HCT116 (cell line): ENCODE measurements at regions not wholly inside any gene's neighbourhood (a gene's known extent, or its start where the extent isn't known, plus 50 kb on each side); places are given as distances from the start of the nearest gene placed in this dataset.

Source experiments
- ATAC-seq: fragments of 200-7000 bp; cut with Tn5 transposase; 2 replicates; pipeline ENCODE4 v1.9.1; 2020; ENCODE audit warnings: mild to moderate bottlenecking, moderate library complexity
- BruUV-seq: library from RNA; stranded (reverse); fragments of 400-500 nt; replicated peaks from 2 replicates; lab custom pipeline; 2021; lab: Mats Ljungman, UMichigan
- CTCF ChIA-PET: fragments of 300-600 bp; sonication (Branson Sonifier 250); formaldehyde crosslinking; loops from one replicate; lab custom pipeline; 2021; ENCODE audit warnings: antibody characterized with exemption; lab: Charles Lee
- POLR2A ChIA-PET: fragments of 300-600, 350-600 bp; sonication (Branson Sonifier 250); formaldehyde crosslinking; loops from one replicate; lab custom pipeline; 2021; ENCODE audit warnings: antibody characterized with exemption; lab: Charles Lee
- RAD21 ChIA-PET, 2 experiments: fragments of 300-600 bp; sonication (Branson Sonifier 250); formaldehyde crosslinking; loops; one replicate each; lab custom pipeline; 2023; ENCODE audit warnings: low total read pairs in 2 of 2; ENCODE audit not compliant: uncharacterized antibody in 2 of 2, unreplicated experiment in 2 of 2, low non-redundant PET in 1 of 2; lab: Charles Lee
- DNase-seq: peaks from one replicate; pipeline ENCODE4 v3.0.0-alpha.2; 2010; ENCODE audit warnings: low read depth, low spot score
- H2AFZ ChIP-seq: fragments of 200-600 bp; shearing (Covaris generic), sonication (generic); 2 replicates; pipeline ENCODE4 v1.6.1; 2017; ENCODE audit warnings: low read depth, mixed run types, mixed read lengths, antibody characterized with exemption, low read length; ENCODE audit not compliant: poor library complexity, severe bottlenecking
- H3K27ac ChIP-seq: 2 replicates; pipeline ENCODE4 v1.5.1; 2012; ENCODE audit warnings: low read depth, low read length
- H3K27me3 ChIP-seq: fragments of 200-600 bp; sonication (generic); 2 replicates; pipeline ENCODE4 v1.6.1; 2016; ENCODE audit warnings: mixed run types, low read length, mixed read lengths; ENCODE audit not compliant: insufficient read depth
- H3K36me3 ChIP-seq, 2 experiments: fragments of 200-500 bp in 1 of 2; fragments of 200-600 bp in 1 of 2; sonication (Bioruptor generic) in 1 of 2; sonication (generic) in 1 of 2; 2 replicates each; pipeline versions ENCODE4 v1.5.1 to v1.6.1; 2014 to 2016; ENCODE audit warnings: low read length in 2 of 2, inconsistent platforms in 1 of 2, mixed read lengths in 1 of 2, mixed run types in 1 of 2; ENCODE audit not compliant: insufficient read depth in 2 of 2, control insufficient read depth in 1 of 2
- H3K4me1 ChIP-seq, 2 experiments: fragments of 200-600 bp in 1 of 2; sonication (generic) in 1 of 2; 2 replicates each; pipeline versions ENCODE4 v1.5.1 to v1.6.1; 2012 to 2017; ENCODE audit warnings: low read length in 2 of 2, inconsistent platforms in 1 of 2, mild to moderate bottlenecking in 1 of 2, mixed read lengths in 1 of 2, mixed run types in 1 of 2, moderate library complexity in 1 of 2; ENCODE audit not compliant: insufficient read depth in 2 of 2, control insufficient read depth in 1 of 2
- H3K4me2 ChIP-seq: fragments of 200-600 bp; sonication (generic); 2 replicates; pipeline ENCODE4 v1.6.1; 2017; ENCODE audit warnings: mixed run types, low read length, mixed read lengths
- H3K4me3 ChIP-seq, 2 experiments: fragments of 200-600 bp in 1 of 2; sonication (generic) in 1 of 2; replicated peaks in 1 of 2; 2 replicates each; pipeline ENCODE4 v1.5.1; 2011 to 2016; ENCODE audit warnings: low read length in 2 of 2, control low read depth in 1 of 2, low read depth in 1 of 2, mild to moderate bottlenecking in 1 of 2, mixed read lengths in 1 of 2, mixed run types in 1 of 2
- H3K79me2 ChIP-seq: fragments of 200-600 bp; sonication (generic); 2 replicates; pipeline ENCODE4 v1.6.1; 2017; ENCODE audit warnings: mild to moderate bottlenecking, mixed run types, low read length, moderate library complexity, mixed read lengths; ENCODE audit not compliant: insufficient read depth
- H3K9ac ChIP-seq: fragments of 200-600 bp; sonication (generic); 2 replicates; pipeline ENCODE4 v1.6.1; 2016; ENCODE audit warnings: low read length, mixed read lengths
- H3K9me2 ChIP-seq: fragments of 200-600 bp; sonication (generic), shearing (Covaris generic); 2 replicates; pipeline ENCODE4 v1.6.1; 2017; ENCODE audit warnings: mixed run types, mild to moderate bottlenecking, moderate library complexity; ENCODE audit not compliant: insufficient read depth
- H3K9me3 ChIP-seq, 2 experiments: fragments of 200-500 bp in 1 of 2; fragments of 200-600 bp in 1 of 2; sonication (Bioruptor generic) in 1 of 2; sonication (generic) in 1 of 2; 2 replicates each; pipeline ENCODE4 v1.6.1; 2014 to 2017; ENCODE audit warnings: low read length in 2 of 2, mixed read lengths in 2 of 2, inconsistent platforms in 1 of 2, low read depth in 1 of 2, mild to moderate bottlenecking in 1 of 2, mixed run types in 1 of 2, moderate library complexity in 1 of 2; ENCODE audit not compliant: control insufficient read depth in 1 of 2, insufficient read depth in 1 of 2
- H4K20me1 ChIP-seq: fragments of 200-600 bp; sonication (generic), shearing (Covaris generic); 2 replicates; pipeline ENCODE4 v1.6.1; 2017; ENCODE audit warnings: mixed run types, mild to moderate bottlenecking, moderate library complexity; ENCODE audit not compliant: insufficient read depth
- CBX3 ChIP-seq: IDR thresholded peaks from 2 replicates; pipeline ENCODE4 v1.6.1; 2012; ENCODE audit warnings: low read depth
- CEBPB ChIP-seq: IDR thresholded peaks from 2 replicates; pipeline ENCODE4 v1.6.1; 2012; ENCODE audit warnings: low read depth
- EGR1 ChIP-seq: IDR thresholded peaks from 2 replicates; pipeline ENCODE4 v1.6.1; 2012; ENCODE audit warnings: low read depth
- ELF1 ChIP-seq: IDR thresholded peaks from 2 replicates; pipeline ENCODE4 v1.6.1; 2012; ENCODE audit warnings: low read depth, borderline replicate concordance
- EZH2phosphoT487 ChIP-seq: fragments of 200-600 bp; IDR thresholded peaks from 2 replicates; pipeline ENCODE4 v1.6.1; 2018; ENCODE audit warnings: antibody characterized with exemption, borderline replicate concordance
- FOSL1 ChIP-seq: IDR thresholded peaks from 2 replicates; pipeline ENCODE4 v1.6.1; 2012; ENCODE audit warnings: low read depth
- MAX ChIP-seq: IDR thresholded peaks from 2 replicates; pipeline ENCODE4 v1.6.1; 2012
- POLR2A ChIP-seq: IDR thresholded peaks from 2 replicates; pipeline ENCODE4 v1.7.0; 2011; ENCODE audit warnings: borderline replicate concordance; ENCODE audit not compliant: insufficient read depth, insufficient read length; ENCODE audit errors: extremely low read depth
- POLR2AphosphoS5 ChIP-seq: IDR thresholded peaks from 2 replicates; pipeline ENCODE4 v1.6.1; 2011; ENCODE audit warnings: mild to moderate bottlenecking, low read depth, low read length, moderate library complexity
- RAD21 ChIP-seq: IDR thresholded peaks from 2 replicates; pipeline ENCODE4 v1.6.1; 2012; ENCODE audit warnings: low read depth, mild to moderate bottlenecking
- REST ChIP-seq: IDR thresholded peaks from 2 replicates; pipeline ENCODE4 v1.6.1; 2012; ENCODE audit warnings: low read depth
- SIN3A ChIP-seq: IDR thresholded peaks from 2 replicates; pipeline ENCODE4 v1.6.1; 2012; ENCODE audit warnings: low read depth
- SP1 ChIP-seq: IDR thresholded peaks from 2 replicates; pipeline ENCODE4 v1.6.1; 2012; ENCODE audit warnings: low read depth
- SRF ChIP-seq: IDR thresholded peaks from 2 replicates; pipeline ENCODE4 v1.6.1; 2012; ENCODE audit warnings: low read depth
- ZNF274 ChIP-seq: fragments of 200-500 bp; sonication (Bioruptor generic); IDR thresholded peaks from 2 replicates; pipeline ENCODE4 v1.6.1; 2014; ENCODE audit warnings: mild to moderate bottlenecking, low read depth, low read length, inconsistent platforms
- intact Hi-C: fragments of 100-400 bp; cut with micrococcal nuclease; formaldehyde crosslinking; loops from 2 replicates; pipeline ENCODE4 v1.10.0; 2022
- TF ChIP-seq, protein P1 (sequence below): IDR thresholded peaks from 2 replicates; pipeline ENCODE4 v1.6.1; 2011; ENCODE audit warnings: mild to moderate bottlenecking, low read length, moderate library complexity; ENCODE audit not compliant: insufficient replicate concordance; ENCODE audit errors: extremely low read depth
- TF ChIP-seq, protein P2 (sequence below), 3 experiments: fragments of 200-600 bp in 1 of 3; sonication (generic) in 1 of 3; IDR thresholded peaks in 2 of 3; conservative IDR thresholded peaks in 1 of 3; 2 replicates each; pipeline ENCODE4 v1.5.1; 2012 to 2017; ENCODE audit warnings: low read depth in 2 of 3, low read length in 2 of 3, antibody characterized with exemption in 1 of 3, borderline replicate concordance in 1 of 3, control low read depth in 1 of 3, mild to moderate bottlenecking in 1 of 3, mixed read lengths in 1 of 3, mixed run types in 1 of 3, moderate library complexity in 1 of 3; ENCODE audit not compliant: insufficient read depth in 1 of 3
- TF ChIP-seq, protein P3 (sequence below): IDR thresholded peaks from 2 replicates; pipeline ENCODE4 v1.6.1; 2012

GRCh38 chr4:63492515-63492914 lies 916.7 kb downstream of the TECRL start:
- RAD21 ChIA-PET: no interaction called here
- no peak for TF ChIP-seq CEBPB
- TF ChIP-seq, protein P1, sequence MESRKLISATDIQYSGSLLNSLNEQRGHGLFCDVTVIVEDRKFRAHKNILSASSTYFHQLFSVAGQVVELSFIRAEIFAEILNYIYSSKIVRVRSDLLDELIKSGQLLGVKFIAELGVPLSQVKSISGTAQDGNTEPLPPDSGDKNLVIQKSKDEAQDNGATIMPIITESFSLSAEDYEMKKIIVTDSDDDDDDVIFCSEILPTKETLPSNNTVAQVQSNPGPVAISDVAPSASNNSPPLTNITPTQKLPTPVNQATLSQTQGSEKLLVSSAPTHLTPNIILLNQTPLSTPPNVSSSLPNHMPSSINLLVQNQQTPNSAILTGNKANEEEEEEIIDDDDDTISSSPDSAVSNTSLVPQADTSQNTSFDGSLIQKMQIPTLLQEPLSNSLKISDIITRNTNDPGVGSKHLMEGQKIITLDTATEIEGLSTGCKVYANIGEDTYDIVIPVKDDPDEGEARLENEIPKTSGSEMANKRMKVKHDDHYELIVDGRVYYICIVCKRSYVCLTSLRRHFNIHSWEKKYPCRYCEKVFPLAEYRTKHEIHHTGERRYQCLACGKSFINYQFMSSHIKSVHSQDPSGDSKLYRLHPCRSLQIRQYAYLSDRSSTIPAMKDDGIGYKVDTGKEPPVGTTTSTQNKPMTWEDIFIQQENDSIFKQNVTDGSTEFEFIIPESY: no peak
- no peak for TF ChIP-seq REST
- TF ChIP-seq EGR1: no peak
- no peak for TF ChIP-seq ZNF274
- TF ChIP-seq CBX3: no peak
- no peak for TF ChIP-seq POLR2AphosphoS5
- TF ChIP-seq EZH2phosphoT487: no peak
- TF ChIP-seq SIN3A: no peak
- TF ChIP-seq, protein P2, sequence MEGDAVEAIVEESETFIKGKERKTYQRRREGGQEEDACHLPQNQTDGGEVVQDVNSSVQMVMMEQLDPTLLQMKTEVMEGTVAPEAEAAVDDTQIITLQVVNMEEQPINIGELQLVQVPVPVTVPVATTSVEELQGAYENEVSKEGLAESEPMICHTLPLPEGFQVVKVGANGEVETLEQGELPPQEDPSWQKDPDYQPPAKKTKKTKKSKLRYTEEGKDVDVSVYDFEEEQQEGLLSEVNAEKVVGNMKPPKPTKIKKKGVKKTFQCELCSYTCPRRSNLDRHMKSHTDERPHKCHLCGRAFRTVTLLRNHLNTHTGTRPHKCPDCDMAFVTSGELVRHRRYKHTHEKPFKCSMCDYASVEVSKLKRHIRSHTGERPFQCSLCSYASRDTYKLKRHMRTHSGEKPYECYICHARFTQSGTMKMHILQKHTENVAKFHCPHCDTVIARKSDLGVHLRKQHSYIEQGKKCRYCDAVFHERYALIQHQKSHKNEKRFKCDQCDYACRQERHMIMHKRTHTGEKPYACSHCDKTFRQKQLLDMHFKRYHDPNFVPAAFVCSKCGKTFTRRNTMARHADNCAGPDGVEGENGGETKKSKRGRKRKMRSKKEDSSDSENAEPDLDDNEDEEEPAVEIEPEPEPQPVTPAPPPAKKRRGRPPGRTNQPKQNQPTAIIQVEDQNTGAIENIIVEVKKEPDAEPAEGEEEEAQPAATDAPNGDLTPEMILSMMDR (IDR thresholded peaks at IDR 0.05 in 2 of 3, conservative IDR thresholded peaks at IDR 0.05 in 1 of 3; ENCODE audit: borderline replicate concordance in 1 of 3, insufficient read depth in 1 of 3, low read depth in 2 of 3, low read length in 2 of 3): no peak
- TF ChIP-seq, protein P3, sequence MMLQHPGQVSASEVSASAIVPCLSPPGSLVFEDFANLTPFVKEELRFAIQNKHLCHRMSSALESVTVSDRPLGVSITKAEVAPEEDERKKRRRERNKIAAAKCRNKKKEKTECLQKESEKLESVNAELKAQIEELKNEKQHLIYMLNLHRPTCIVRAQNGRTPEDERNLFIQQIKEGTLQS: no peak
- TF ChIP-seq FOSL1: no peak
- TF ChIP-seq RAD21: no peak
- TF ChIP-seq MAX: no peak
- no peak for TF ChIP-seq SRF
- TF ChIP-seq ELF1: no peak
- TF ChIP-seq POLR2A: no peak
- TF ChIP-seq SP1: no peak
- CTCF ChIA-PET: no interaction called here

More at GRCh38 chr4:63492515-63492914, 916.7 kb downstream of the TECRL start:
- H3K4me3 ChIP-seq: no peak overlapping the region
- POLR2A ChIA-PET: no interaction called here
- no peak overlapping the region for H3K27ac ChIP-seq
- H3K9me3 ChIP-seq: peaks cover 9 to 32% of the 10 kb centered on the region in 2 experiments; a peak in 3 of 4 replicates
- no peaks in the 10 kb centered on the region for H3K9me2 ChIP-seq
- H2AFZ ChIP-seq: no peak overlapping the region
- H3K79me2 ChIP-seq: no peaks in the 10 kb centered on the region
- no peak overlapping the region for H3K9ac ChIP-seq
- H3K4me2 ChIP-seq: no peak overlapping the region
- ATAC-seq (no peak), DNase-seq (no peak)
- intact Hi-C loops: no loop called here
- no peaks in the 10 kb centered on the region for H3K27me3 ChIP-seq
- BruUV-seq: no TSS peak
- H3K4me1 ChIP-seq: no peaks in the 10 kb centered on the region
- no peaks in the 10 kb centered on the region for H4K20me1 ChIP-seq
- no peaks in the 10 kb centered on the region for H3K36me3 ChIP-seq
